ENCODE measurements at regions not wholly inside any gene's neighbourhood (a gene's known extent, or its start where the extent isn't known, plus 50 kb on each side); places are given as distances from the start of the nearest gene placed in this dataset.

GRCh38 chr6:56381801-56382251, 134.4 kb upstream of the COL21A1 start:
- TF ChIP-seq CTCF (IDR thresholded peaks at IDR 0.05; ENCODE audit: low read depth, low read length, poor library complexity, severe bottlenecking) (no peak), EZH2phosphoT487 (IDR thresholded peaks at IDR 0.05; ENCODE audit: borderline replicate concordance, low read length) (no peak)
- H3F3A ChIP-seq (ENCODE audit: control insufficient read depth, insufficient read depth): no peaks in the 10 kb centered on the region

GRCh38 chr6:56380476-56380875, 133.1 kb upstream of the COL21A1 start:
- no peak overlapping the region for H3K4me3 ChIP-seq (ENCODE audit: low read length)
- no peak for TF ChIP-seq CTCF (IDR thresholded peaks at IDR 0.05; ENCODE audit: low read depth, low read length, poor library complexity, severe bottlenecking)
- no peak for TF ChIP-seq EZH2phosphoT487 (IDR thresholded peaks at IDR 0.05; ENCODE audit: borderline replicate concordance, low read length)
- no peak overlapping the region for H3K27ac ChIP-seq (ENCODE audit: low read depth, low read length)
- no peaks in the 10 kb centered on the region for H3K27me3 ChIP-seq (ENCODE audit: control insufficient read depth, low read length)
- H3K4me2 ChIP-seq (ENCODE audit: low read length): no peak overlapping the region
- H3K79me2 ChIP-seq (ENCODE audit: control insufficient read depth, low read length): no peaks in the 10 kb centered on the region
- no peaks in the 10 kb centered on the region for H3K9me2 ChIP-seq (replicated peaks; ENCODE audit: control insufficient read depth, low read length)
- H3K4me1 ChIP-seq (ENCODE audit: control insufficient read depth, low read length): no peaks in the 10 kb centered on the region
- no peaks in the 10 kb centered on the region for H3K9me3 ChIP-seq (ENCODE audit: control insufficient read depth, insufficient read depth, low read length)
- H4K20me1 ChIP-seq (ENCODE audit: control insufficient read depth, insufficient read depth, low read depth, low read length): no peaks in the 10 kb centered on the region
- no peaks in the 10 kb centered on the region for H3K36me3 ChIP-seq (ENCODE audit: control insufficient read depth, low read length)
- no peaks in the 10 kb centered on the region for H3F3A ChIP-seq (ENCODE audit: control insufficient read depth, insufficient read depth)

More at GRCh38 chr6:56381801-56382251, 134.4 kb upstream of the COL21A1 start:
- no peaks in the 10 kb centered on the region for H3K9me2 ChIP-seq (replicated peaks; ENCODE audit: control insufficient read depth, low read length)
- no peak overlapping the region for H3K4me3 ChIP-seq (ENCODE audit: low read length)
- no peaks in the 10 kb centered on the region for H3K27me3 ChIP-seq (ENCODE audit: control insufficient read depth, low read length)
- no peaks in the 10 kb centered on the region for H4K20me1 ChIP-seq (ENCODE audit: control insufficient read depth, insufficient read depth, low read depth, low read length)
- H3K36me3 ChIP-seq (ENCODE audit: control insufficient read depth, low read length): no peaks in the 10 kb centered on the region
- no peaks in the 10 kb centered on the region for H3K4me1 ChIP-seq (ENCODE audit: control insufficient read depth, low read length)
- H3K9me3 ChIP-seq (ENCODE audit: control insufficient read depth, insufficient read depth, low read length): no peaks in the 10 kb centered on the region
- no peak overlapping the region for H3K4me2 ChIP-seq (ENCODE audit: low read length)
- H3K27ac ChIP-seq (ENCODE audit: low read depth, low read length): no peak overlapping the region
- H3K79me2 ChIP-seq (ENCODE audit: control insufficient read depth, low read length): no peaks in the 10 kb centered on the region

GRCh38 chr6:56378966-56379585, 131.7 kb upstream of the COL21A1 start:
- no peak for TF ChIP-seq EZH2phosphoT487 (IDR thresholded peaks at IDR 0.05; ENCODE audit: borderline replicate concordance, low read length)
- TF ChIP-seq CTCF (IDR thresholded peaks at IDR 0.05; ENCODE audit: low read depth, low read length, poor library complexity, severe bottlenecking): no peak
- Histone ChIP-seq H3K27ac (ENCODE audit: low read depth, low read length) (no peak overlapping the region), H4K20me1 (ENCODE audit: control insufficient read depth, insufficient read depth, low read depth, low read length) (no peaks in the 10 kb centered on the region), H3K4me3 (ENCODE audit: low read length) (no peak overlapping the region), H3K9me2 (replicated peaks; ENCODE audit: control insufficient read depth, low read length) (no peaks in the 10 kb centered on the region), H3K4me2 (ENCODE audit: low read length) (no peak overlapping the region), H3K4me1 (ENCODE audit: control insufficient read depth, low read length) (no peaks in the 10 kb centered on the region), H3K27me3 (ENCODE audit: control insufficient read depth, low read length) (no peaks in the 10 kb centered on the region), H3K36me3 (ENCODE audit: control insufficient read depth, low read length) (no peaks in the 10 kb centered on the region), H3F3A (ENCODE audit: control insufficient read depth, insufficient read depth) (no peaks in the 10 kb centered on the region), H3K9me3 (ENCODE audit: control insufficient read depth, insufficient read depth, low read length) (no peaks in the 10 kb centered on the region), H3K79me2 (ENCODE audit: control insufficient read depth, low read length) (no peaks in the 10 kb centered on the region)
